ENCODE measurements at regions not wholly inside any gene's neighbourhood (a gene's known extent, or its start where the extent isn't known, plus 50 kb on each side); places are given as distances from the start of the nearest gene placed in this dataset.

DNA sequence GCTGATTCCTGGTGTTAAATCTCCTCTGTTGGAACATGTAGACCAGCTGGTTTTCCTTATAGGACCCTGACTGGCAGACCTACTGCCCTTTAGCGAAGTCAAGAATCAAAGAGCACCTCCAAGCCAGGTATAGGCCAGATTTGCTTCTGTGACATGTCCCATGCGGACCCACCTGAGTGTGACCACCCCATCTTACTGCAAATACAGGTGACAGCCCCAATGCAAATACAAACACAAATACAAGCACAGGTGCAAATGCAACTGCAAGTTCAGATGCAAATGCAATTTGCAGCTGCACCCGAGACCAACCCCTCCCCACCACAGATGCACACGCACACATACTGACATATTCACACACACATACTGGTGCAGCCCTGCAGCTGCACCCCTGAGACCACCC is 72.3 kb downstream of the SIK1 start:
- H3K27ac ChIP-seq, result no peak overlapping the region
- DNase-seq, result no peak
- H3K4me3 ChIP-seq, result no peak overlapping the region
- no peaks in the 10 kb centered on the region for H3K27me3 ChIP-seq
- intact Hi-C loops (cut with DNase I), result no loop called here
- no peaks in the 10 kb centered on the region for H3K9me3 ChIP-seq
- H3K36me3 ChIP-seq, result no peaks in the 10 kb centered on the region
- no peak for ATAC-seq
- 93 to 100% (median 96%) methylated on average over 4 of the region's 4 CpGs for WGBS, 4 donors
- no peak for TF ChIP-seq POLR2A (IDR thresholded peaks at IDR 0.05)
- H3K4me1 ChIP-seq, result peaks cover 0 to under 1% (median 0%) of the 10 kb centered on the region in 12 donors

- no peaks in the 10 kb centered on the region for H3K36me3 ChIP-seq
- ATAC-seq (no peak), DNase-seq (no peak)
- no peak for TF ChIP-seq POLR2A (IDR thresholded peaks at IDR 0.05)
- no peaks in the 10 kb centered on the region for H3K27me3 ChIP-seq
- intact Hi-C loops (cut with DNase I), result no loop called here
- 90 to 100% (median 92%) methylated on average over 2 to 14 of the region's 14 CpGs for WGBS, 4 donors
- H3K4me3 ChIP-seq, result no peak overlapping the region
- H3K4me1 ChIP-seq, result peaks cover 0 to 7% (median 4%) of the 10 kb centered on the region in 12 donors
- H3K27ac ChIP-seq, result no peak overlapping the region
- H3K9me3 ChIP-seq, result no peaks in the 10 kb centered on the region
These were observed 72.9 kb downstream of the SIK1 start for GRCh38 chr21:43354026-43354420.

DNA sequence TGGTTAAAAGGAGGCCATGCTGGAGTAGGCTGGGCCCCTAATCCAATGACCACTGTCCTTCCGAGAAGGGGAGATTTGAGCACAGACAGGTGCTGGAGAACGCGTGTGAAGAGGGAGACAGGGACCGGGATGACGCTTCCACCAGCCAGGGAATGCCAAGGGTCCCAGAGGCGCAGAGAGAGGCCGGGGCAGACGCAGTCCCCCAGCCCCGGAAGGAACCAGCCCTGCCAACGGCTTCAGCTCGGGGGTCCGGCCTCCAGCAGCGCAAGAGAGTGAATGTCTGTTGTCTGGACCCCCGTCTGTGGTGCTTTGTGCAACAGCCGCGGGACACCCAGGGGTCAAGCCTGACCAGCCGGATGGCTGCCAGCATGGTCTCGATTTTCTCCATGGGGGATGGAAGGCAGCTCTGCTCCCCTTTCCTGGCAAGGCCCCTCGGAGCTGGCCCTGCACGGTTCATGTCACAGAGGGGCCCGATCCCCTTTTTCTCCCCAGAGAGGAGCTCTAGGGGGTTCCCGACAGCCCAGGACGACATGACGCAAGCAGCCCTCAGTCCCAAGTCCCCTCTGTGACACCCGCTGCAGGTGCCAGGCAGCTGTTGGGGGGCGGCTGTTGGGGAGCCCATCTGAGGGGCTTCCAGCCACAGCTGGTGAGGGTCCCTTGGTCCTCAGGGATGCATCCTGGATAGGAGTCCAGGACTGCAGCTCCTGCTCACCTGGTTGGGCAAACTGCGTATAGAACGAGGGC is 73.5 kb downstream of the SIK1 start:
- Histone ChIP-seq H3K36me3 (no peaks in the 10 kb centered on the region), H3K27ac (peak overlapping the region in 1 of 12 donors; percentile 59), H3K4me1 (peaks cover 0 to 11% (median 10%) of the 10 kb centered on the region in 12 donors), H3K27me3 (no peaks in the 10 kb centered on the region), H3K4me3 (no peak overlapping the region), H3K9me3 (no peaks in the 10 kb centered on the region)
- no peak for ATAC-seq
- WGBS, 4 donors, result 92 to 97% (median 95%) methylated on average over 21 to 28 of the region's 28 CpGs
- TF ChIP-seq CTCF (IDR thresholded peaks at IDR 0.05), result no peak
- no peak for TF ChIP-seq POLR2A (IDR thresholded peaks at IDR 0.05)
- intact Hi-C loops (cut with DNase I), result no loop called here
- no peak for DNase-seq

DNA sequence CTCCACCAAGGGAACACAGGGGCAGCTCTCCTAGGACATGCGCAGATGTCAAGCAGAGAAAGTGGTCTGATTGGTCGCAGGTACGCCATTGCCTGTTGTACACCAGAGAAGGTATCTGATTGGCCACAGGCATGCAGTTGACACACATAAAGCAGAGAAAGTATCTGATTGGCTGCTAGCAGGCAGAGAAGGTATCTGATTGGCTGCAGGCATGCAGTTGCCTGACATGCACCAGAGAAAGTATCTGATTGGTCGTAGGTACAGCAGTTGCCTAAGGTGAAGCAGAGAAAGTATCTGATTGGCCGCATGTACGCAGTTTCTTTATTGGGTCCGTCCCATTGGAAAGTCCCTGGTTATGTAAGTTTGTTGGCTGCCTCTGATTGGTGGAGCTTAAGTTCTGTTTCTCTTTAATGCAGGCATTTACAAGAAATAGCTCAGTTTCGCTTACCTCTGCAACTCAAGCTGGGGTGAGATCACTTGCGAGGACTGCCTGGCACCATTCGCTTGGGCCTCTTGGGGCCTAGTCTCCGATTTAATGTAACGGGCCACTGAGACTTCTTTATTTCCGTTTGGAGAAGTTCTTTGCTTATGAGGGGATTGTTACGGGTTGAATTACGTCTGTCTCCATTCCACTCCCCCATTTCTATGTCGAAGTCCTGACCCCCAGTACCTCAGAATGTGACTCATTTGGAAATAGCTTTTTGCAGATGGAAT is 74.2 kb downstream of the SIK1 start:
- no peak for ATAC-seq
- intact Hi-C loops (cut with DNase I), result no loop called here

More for the DNA sequence above, 74.2 kb downstream of the SIK1 start:
- WGBS, 4 donors, result 95 to 96% (median 96%) methylated on average over 16 of the region's 16 CpGs
- peaks cover 0 to 18% (median 15%) of the 10 kb centered on the region in 12 donors for H3K4me1 ChIP-seq
- H3K9me3 ChIP-seq, result no peaks in the 10 kb centered on the region
- H3K36me3 ChIP-seq, result no peaks in the 10 kb centered on the region
- no peak overlapping the region for H3K4me3 ChIP-seq
- H3K27ac ChIP-seq, result peak overlapping the region in 1 of 12 donors; percentile 59
- DNase-seq, result no peak
- TF ChIP-seq CTCF (IDR thresholded peaks at IDR 0.05), result no peak
- no peak for TF ChIP-seq POLR2A (IDR thresholded peaks at IDR 0.05)
- H3K27me3 ChIP-seq, result no peaks in the 10 kb centered on the region
